ENCODE measurements at regions not wholly inside any gene's neighbourhood (a gene's known extent, or its start where the extent isn't known, plus 50 kb on each side); places are given as distances from the start of the nearest gene placed in this dataset.

GRCh38 chr15:85974348-85974705, 105.3 kb upstream of the AGBL1 start:
- no peak for TF ChIP-seq SUZ12 (IDR thresholded peaks at IDR 0.05; ENCODE audit: extremely low read depth, insufficient read depth, insufficient read length)
- TF ChIP-seq YY1 (IDR thresholded peaks at IDR 0.05; ENCODE audit: insufficient read depth, insufficient read length), result no peak
